GM12874 (cell line): ENCODE measurements at regions not wholly inside any gene's neighbourhood (a gene's known extent, or its start where the extent isn't known, plus 50 kb on each side); places are given as distances from the start of the nearest gene placed in this dataset.

Experiments
- TF ChIP-seq, protein P1 (sequence below): IDR thresholded peaks from 2 replicates; pipeline ENCODE4 v1.5.1; 2011; ENCODE audit warnings: low read depth, mild to moderate bottlenecking, control low read depth, low read length, moderate library complexity; ENCODE audit not compliant: insufficient read depth

DNA sequence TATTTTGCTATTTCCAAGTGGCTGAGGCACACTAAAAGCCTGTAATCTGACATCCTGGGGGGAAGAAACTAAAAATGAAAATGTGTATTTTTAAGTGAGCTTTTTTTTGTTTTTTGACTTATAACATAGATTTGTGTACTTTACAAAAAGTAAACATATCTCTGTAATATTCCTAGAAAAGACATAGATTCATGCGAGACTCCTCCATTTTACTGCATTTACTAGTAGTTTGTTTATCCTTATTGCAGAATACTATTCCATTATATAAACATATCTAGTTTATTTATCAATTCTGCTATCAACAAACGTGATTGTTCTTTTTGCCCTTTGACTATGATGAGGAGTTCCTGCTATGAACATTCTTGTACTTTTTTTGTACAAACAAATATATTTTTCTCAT lies 67.8 kb upstream of the PLSCR5 start:
- TF ChIP-seq, protein P1, sequence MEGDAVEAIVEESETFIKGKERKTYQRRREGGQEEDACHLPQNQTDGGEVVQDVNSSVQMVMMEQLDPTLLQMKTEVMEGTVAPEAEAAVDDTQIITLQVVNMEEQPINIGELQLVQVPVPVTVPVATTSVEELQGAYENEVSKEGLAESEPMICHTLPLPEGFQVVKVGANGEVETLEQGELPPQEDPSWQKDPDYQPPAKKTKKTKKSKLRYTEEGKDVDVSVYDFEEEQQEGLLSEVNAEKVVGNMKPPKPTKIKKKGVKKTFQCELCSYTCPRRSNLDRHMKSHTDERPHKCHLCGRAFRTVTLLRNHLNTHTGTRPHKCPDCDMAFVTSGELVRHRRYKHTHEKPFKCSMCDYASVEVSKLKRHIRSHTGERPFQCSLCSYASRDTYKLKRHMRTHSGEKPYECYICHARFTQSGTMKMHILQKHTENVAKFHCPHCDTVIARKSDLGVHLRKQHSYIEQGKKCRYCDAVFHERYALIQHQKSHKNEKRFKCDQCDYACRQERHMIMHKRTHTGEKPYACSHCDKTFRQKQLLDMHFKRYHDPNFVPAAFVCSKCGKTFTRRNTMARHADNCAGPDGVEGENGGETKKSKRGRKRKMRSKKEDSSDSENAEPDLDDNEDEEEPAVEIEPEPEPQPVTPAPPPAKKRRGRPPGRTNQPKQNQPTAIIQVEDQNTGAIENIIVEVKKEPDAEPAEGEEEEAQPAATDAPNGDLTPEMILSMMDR, result no peak

DNA sequence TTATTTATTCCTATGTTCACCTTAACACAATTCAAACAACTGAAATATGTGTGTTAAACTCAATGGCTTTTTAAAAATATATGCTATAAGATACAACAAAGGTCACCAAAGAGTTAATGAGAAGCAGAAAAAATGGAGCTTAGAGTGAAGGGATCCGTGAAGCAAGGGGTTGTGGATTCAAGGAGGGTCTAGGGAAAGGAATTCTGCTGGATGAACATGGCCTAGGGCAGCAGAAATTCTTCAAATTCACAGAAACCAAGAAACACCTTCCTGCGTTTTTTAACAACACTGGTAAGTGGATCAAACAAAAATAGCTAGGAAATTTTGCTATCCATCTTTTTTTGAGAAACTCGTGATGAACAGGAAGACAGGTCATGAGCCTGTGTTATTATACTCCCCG lies 59.3 kb upstream of the PLSCR5 start:
- TF ChIP-seq, protein P1, result no peak

DNA sequence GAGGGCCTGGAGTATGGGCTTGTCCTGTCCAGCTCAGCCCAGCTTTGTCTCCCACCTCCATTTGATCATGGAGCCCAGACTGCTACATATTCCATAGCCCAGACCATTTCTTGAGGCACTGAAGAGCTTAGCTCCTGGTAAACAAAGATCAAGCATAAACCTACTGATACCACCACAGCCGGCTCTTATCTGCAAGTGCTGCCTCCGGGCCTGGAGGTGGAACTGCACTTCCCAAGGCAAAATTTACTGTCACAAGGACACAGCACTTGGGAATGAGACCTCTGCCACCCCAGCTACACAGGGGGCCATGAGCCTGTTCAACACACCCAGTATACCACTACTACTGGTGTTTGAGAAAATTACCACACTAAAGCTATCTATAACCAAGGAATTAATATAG lies 53.7 kb upstream of the PLSCR5 start:
- TF ChIP-seq, protein P1, result no peak

DNA sequence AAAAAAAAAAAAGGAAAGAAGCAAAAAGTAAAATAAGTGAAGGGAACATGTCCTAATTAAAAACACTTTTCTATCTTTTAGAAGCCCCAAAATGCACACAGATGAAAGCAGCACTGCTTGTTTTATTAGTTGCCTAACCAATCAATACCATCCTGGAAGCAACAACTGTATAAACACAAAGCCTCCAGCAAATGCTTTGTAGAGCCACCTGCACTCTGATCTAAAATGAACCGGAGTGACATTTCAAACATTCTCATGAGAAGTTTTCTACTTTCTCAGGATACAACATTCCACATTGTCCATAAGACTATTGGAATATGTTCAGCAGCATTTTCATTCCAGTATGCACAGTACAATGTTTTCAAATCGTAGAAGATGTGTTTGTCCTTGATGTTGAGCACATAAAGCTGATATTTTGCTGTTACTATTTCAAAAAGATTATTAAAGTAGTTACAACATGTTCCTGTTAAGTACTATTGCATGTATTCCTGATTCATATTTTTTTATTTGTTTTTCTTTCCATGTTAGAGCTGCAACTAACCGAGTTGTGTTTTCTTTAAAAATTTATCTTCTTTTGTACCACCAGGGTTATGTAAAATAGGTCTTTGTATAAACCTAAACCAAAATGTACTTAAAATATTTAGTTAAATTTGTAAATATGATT lies 50.3 kb upstream of the PLSCR5 start:
- TF ChIP-seq, protein P1, result no peak
